Omental fat pad (tissue), 3 donors: ENCODE measurements at regions not wholly inside any gene's neighbourhood (a gene's known extent, or its start where the extent isn't known, plus 50 kb on each side); places are given as distances from the start of the nearest gene placed in this dataset.

Source experiments
- ATAC-seq: fragments of 150-250 bp; one replicate; pipeline ENCODE4 v1.9.1; 2016; ENCODE audit warnings: mild to moderate bottlenecking, moderate library complexity; ENCODE audit not compliant: low FRiP score
- DNase-seq: peaks from one replicate; pipeline ENCODE4 v3.0.0-alpha.2; 2019; ENCODE audit warnings: low spot score
- CTCF ChIP-seq, 3 donors: fragments of 450-650 bp; IDR thresholded peaks; one replicate each; pipeline ENCODE4 v1.5.1; 2016 to 2017; ENCODE audit warnings: antibody characterized with exemption in 3 of 3, mild to moderate bottlenecking in 3 of 3, moderate library complexity in 2 of 3

GRCh38 chr11:91792779-91793262 is 431.8 kb upstream of the FAT3 start:
- no peak for ATAC-seq
- no peak for DNase-seq
- TF ChIP-seq CTCF (IDR thresholded peaks at IDR 0.05): no peak

GRCh38 chr11:91791171-91791468 is 433.5 kb upstream of the FAT3 start:
- DNase-seq (no peak), ATAC-seq (no peak)
- no peak for TF ChIP-seq CTCF (IDR thresholded peaks at IDR 0.05)

- DNase-seq: no peak
- ATAC-seq: no peak
- no peak for TF ChIP-seq CTCF (IDR thresholded peaks at IDR 0.05)
Measured at GRCh38 chr11:91790346-91791170, 434.1 kb upstream of the FAT3 start.

- no peak for TF ChIP-seq CTCF (IDR thresholded peaks at IDR 0.05)
- DNase-seq (no peak), ATAC-seq (no peak)
Measured at GRCh38 chr11:91788764-91789163, 435.9 kb upstream of the FAT3 start.

GRCh38 chr11:91786097-91786496 is 438.5 kb upstream of the FAT3 start:
- no peak for ATAC-seq
- no peak for TF ChIP-seq CTCF (IDR thresholded peaks at IDR 0.05)
- no peak for DNase-seq

- TF ChIP-seq CTCF (IDR thresholded peaks at IDR 0.05): no peak
- ATAC-seq (no peak), DNase-seq (no peak)
Measured at GRCh38 chr11:91783173-91783572, 441.4 kb upstream of the FAT3 start.

- no peak for TF ChIP-seq CTCF (IDR thresholded peaks at IDR 0.05)
- no peak for DNase-seq
- ATAC-seq: no peak
Measured at GRCh38 chr11:91778758-91779157, 445.9 kb upstream of the FAT3 start.
